ENCODE measurements at regions not wholly inside any gene's neighbourhood (a gene's known extent, or its start where the extent isn't known, plus 50 kb on each side); places are given as distances from the start of the nearest gene placed in this dataset.
A peak's percentile ranks its signal among the peaks of the same experiment; 100 is the strongest.
"Not testable (repeated sequence)": the region's sequence is repeated elsewhere in the genome, so short reads cannot be mapped to it uniquely, and the experiment has no call there.

GRCh38 chr17:20633268-20634059, 53.9 kb downstream of the CDRT15L2 start:
- H3K27me3 ChIP-seq (replicated peaks; ENCODE audit: control insufficient read depth, insufficient read depth, low read length); H3K4me1 ChIP-seq; H3K9me3 ChIP-seq; H3K36me3 Mint-ChIP-seq (ENCODE audit: insufficient read depth, unreplicated experiment); H3K4me3 Mint-ChIP-seq (ENCODE audit: unreplicated experiment); H3K9me3 Mint-ChIP-seq (ENCODE audit: unreplicated experiment); H3K4me1 Mint-ChIP-seq (ENCODE audit: low read depth, unreplicated experiment); DNase-seq; H3K4me3 ChIP-seq (ENCODE audit: low read depth, low read length); CTCF ChIA-PET; BruUV-seq (replicated peaks); H3K27me3 Mint-ChIP-seq (ENCODE audit: insufficient read depth, unreplicated experiment); H3K36me3 ChIP-seq (ENCODE audit: control insufficient read depth, insufficient read depth, low read length); H3K27ac Mint-ChIP-seq (ENCODE audit: unreplicated experiment); POLR2A ChIA-PET; intact Hi-C loops (cut with micrococcal nuclease; ENCODE audit: unreplicated experiment): not testable (repeated sequence)

- H3K4me3 ChIP-seq (ENCODE audit: low read depth, low read length); H3K4me1 Mint-ChIP-seq (ENCODE audit: low read depth, unreplicated experiment); H3K27me3 ChIP-seq (replicated peaks; ENCODE audit: control insufficient read depth, insufficient read depth, low read length); H3K36me3 Mint-ChIP-seq (ENCODE audit: insufficient read depth, unreplicated experiment); CTCF ChIA-PET; DNase-seq; POLR2A ChIA-PET; H3K27ac Mint-ChIP-seq (ENCODE audit: unreplicated experiment); H3K9me3 ChIP-seq; intact Hi-C loops (cut with micrococcal nuclease; ENCODE audit: unreplicated experiment); H3K4me1 ChIP-seq; BruUV-seq (replicated peaks); H3K36me3 ChIP-seq (ENCODE audit: control insufficient read depth, insufficient read depth, low read length); H3K4me3 Mint-ChIP-seq (ENCODE audit: unreplicated experiment); H3K9me3 Mint-ChIP-seq (ENCODE audit: unreplicated experiment); H3K27me3 Mint-ChIP-seq (ENCODE audit: insufficient read depth, unreplicated experiment): not testable (repeated sequence)
Measured at GRCh38 chr17:20640147-20640546, 60.6 kb downstream of the CDRT15L2 start.

- H3K4me1 ChIP-seq; H3K9me3 Mint-ChIP-seq (ENCODE audit: unreplicated experiment); H3K27me3 Mint-ChIP-seq (ENCODE audit: insufficient read depth, unreplicated experiment); H3K36me3 Mint-ChIP-seq (ENCODE audit: insufficient read depth, unreplicated experiment); H3K36me3 ChIP-seq (ENCODE audit: control insufficient read depth, insufficient read depth, low read length); H3K27me3 ChIP-seq (replicated peaks; ENCODE audit: control insufficient read depth, insufficient read depth, low read length); intact Hi-C loops (cut with micrococcal nuclease; ENCODE audit: unreplicated experiment); H3K27ac Mint-ChIP-seq (ENCODE audit: unreplicated experiment); H3K4me3 ChIP-seq (ENCODE audit: low read depth, low read length); BruUV-seq (replicated peaks); POLR2A ChIA-PET; H3K9me3 ChIP-seq; H3K4me1 Mint-ChIP-seq (ENCODE audit: low read depth, unreplicated experiment); H3K4me3 Mint-ChIP-seq (ENCODE audit: unreplicated experiment): not testable (repeated sequence)
- peak; percentile 64 to 67 for TF ChIP-seq CTCF (IDR thresholded peaks at IDR 0.05; ENCODE audit: insufficient read depth in 1 of 2, low read depth in 1 of 2, low read length in 1 of 2, severe bottlenecking in 1 of 2, unreplicated experiment in 1 of 2)
- CTCF ChIA-PET, result interaction anchor here (1.0 kb wide), 1 partner anchor 155 kb away, joined by 3 read pairs; no protein-coding TSS in a partner anchor
- peak; percentile 51 to 67 for DNase-seq
Measured at GRCh38 chr17:20646661-20647272, 67.2 kb downstream of the CDRT15L2 start.

GRCh38 chr17:20649097-20649767, 69.7 kb downstream of the CDRT15L2 start:
- H3K9me3 Mint-ChIP-seq (ENCODE audit: unreplicated experiment); intact Hi-C loops (cut with micrococcal nuclease; ENCODE audit: unreplicated experiment); H3K27me3 Mint-ChIP-seq (ENCODE audit: insufficient read depth, unreplicated experiment); H3K27ac Mint-ChIP-seq (ENCODE audit: unreplicated experiment); H3K4me1 ChIP-seq; H3K27me3 ChIP-seq (replicated peaks; ENCODE audit: control insufficient read depth, insufficient read depth, low read length); BruUV-seq (replicated peaks); H3K36me3 Mint-ChIP-seq (ENCODE audit: insufficient read depth, unreplicated experiment); H3K36me3 ChIP-seq (ENCODE audit: control insufficient read depth, insufficient read depth, low read length); H3K4me3 Mint-ChIP-seq (ENCODE audit: unreplicated experiment); POLR2A ChIA-PET; H3K4me3 ChIP-seq (ENCODE audit: low read depth, low read length); H3K9me3 ChIP-seq; H3K4me1 Mint-ChIP-seq (ENCODE audit: low read depth, unreplicated experiment); CTCF ChIA-PET; DNase-seq: not testable (repeated sequence)

GRCh38 chr17:20651022-20651421, 71.5 kb downstream of the CDRT15L2 start:
- intact Hi-C loops (cut with micrococcal nuclease; ENCODE audit: unreplicated experiment); CTCF ChIA-PET; H3K27me3 Mint-ChIP-seq (ENCODE audit: insufficient read depth, unreplicated experiment); H3K36me3 ChIP-seq (ENCODE audit: control insufficient read depth, insufficient read depth, low read length); H3K27me3 ChIP-seq (replicated peaks; ENCODE audit: control insufficient read depth, insufficient read depth, low read length); H3K4me3 Mint-ChIP-seq (ENCODE audit: unreplicated experiment); H3K9me3 ChIP-seq; BruUV-seq (replicated peaks); H3K4me1 Mint-ChIP-seq (ENCODE audit: low read depth, unreplicated experiment); POLR2A ChIA-PET; DNase-seq; H3K9me3 Mint-ChIP-seq (ENCODE audit: unreplicated experiment); H3K27ac Mint-ChIP-seq (ENCODE audit: unreplicated experiment); H3K36me3 Mint-ChIP-seq (ENCODE audit: insufficient read depth, unreplicated experiment); H3K4me3 ChIP-seq (ENCODE audit: low read depth, low read length); H3K4me1 ChIP-seq: not testable (repeated sequence)

GRCh38 chr17:20651736-20652135, 72.2 kb downstream of the CDRT15L2 start:
- H3K4me3 ChIP-seq (ENCODE audit: low read depth, low read length); H3K27me3 Mint-ChIP-seq (ENCODE audit: insufficient read depth, unreplicated experiment); H3K4me3 Mint-ChIP-seq (ENCODE audit: unreplicated experiment); H3K27me3 ChIP-seq (replicated peaks; ENCODE audit: control insufficient read depth, insufficient read depth, low read length); CTCF ChIA-PET; POLR2A ChIA-PET; intact Hi-C loops (cut with micrococcal nuclease; ENCODE audit: unreplicated experiment); H3K9me3 Mint-ChIP-seq (ENCODE audit: unreplicated experiment); BruUV-seq (replicated peaks); DNase-seq; H3K27ac Mint-ChIP-seq (ENCODE audit: unreplicated experiment); H3K4me1 ChIP-seq; H3K9me3 ChIP-seq; H3K36me3 ChIP-seq (ENCODE audit: control insufficient read depth, insufficient read depth, low read length); H3K4me1 Mint-ChIP-seq (ENCODE audit: low read depth, unreplicated experiment); H3K36me3 Mint-ChIP-seq (ENCODE audit: insufficient read depth, unreplicated experiment): not testable (repeated sequence)
